HG02571 (cell line): ENCODE measurements at regions not wholly inside any gene's neighbourhood (a gene's known extent, or its start where the extent isn't known, plus 50 kb on each side); places are given as distances from the start of the nearest gene placed in this dataset.

Source experiments
- ATAC-seq: cut with Tn5 transposase; IDR thresholded peaks from one replicate; pipeline ENCODE4 v1.9.1; 2021; ENCODE audit warnings: mild to moderate bottlenecking, moderate library complexity; ENCODE audit not compliant: unreplicated experiment

GRCh38 chr11:112730591-112730990 lies 230.6 kb upstream of the NCAM1 start:
- no peak for ATAC-seq

GRCh38 chr11:112731538-112731937 lies 229.7 kb upstream of the NCAM1 start:
- no peak for ATAC-seq

GRCh38 chr11:112732031-112732430 lies 229.2 kb upstream of the NCAM1 start:
- ATAC-seq: no peak

- no peak for ATAC-seq
Observed at GRCh38 chr11:112734207-112734606, 227.0 kb upstream of the NCAM1 start.

GRCh38 chr11:112735470-112735869 lies 225.8 kb upstream of the NCAM1 start:
- no peak for ATAC-seq

GRCh38 chr11:112744041-112744440 lies 217.2 kb upstream of the NCAM1 start:
- ATAC-seq: no peak

GRCh38 chr11:112745973-112746372 lies 215.2 kb upstream of the NCAM1 start:
- ATAC-seq: no peak

GRCh38 chr11:112748252-112748651 lies 213.0 kb upstream of the NCAM1 start:
- ATAC-seq: no peak

- ATAC-seq: no peak
Observed at GRCh38 chr11:112748713-112749543, 212.3 kb upstream of the NCAM1 start.

- no peak for ATAC-seq
Observed at GRCh38 chr11:112751329-112751728, 209.9 kb upstream of the NCAM1 start.

GRCh38 chr11:112751772-112752171 lies 209.4 kb upstream of the NCAM1 start:
- no peak for ATAC-seq

GRCh38 chr11:112752563-112752962 lies 208.7 kb upstream of the NCAM1 start:
- no peak for ATAC-seq

- no peak for ATAC-seq
Observed at GRCh38 chr11:112753706-112754105, 207.5 kb upstream of the NCAM1 start.

- ATAC-seq: no peak
Observed at GRCh38 chr11:112759418-112759817, 201.8 kb upstream of the NCAM1 start.

GRCh38 chr11:112760396-112761059 lies 200.7 kb upstream of the NCAM1 start:
- no peak for ATAC-seq

- no peak for ATAC-seq
Observed at GRCh38 chr11:112761911-112762706, 199.1 kb upstream of the NCAM1 start.

- no peak for ATAC-seq
Observed at GRCh38 chr11:112762707-112763090, 198.5 kb upstream of the NCAM1 start.

GRCh38 chr11:112765337-112765736 lies 195.9 kb upstream of the NCAM1 start:
- no peak for ATAC-seq

GRCh38 chr11:112769170-112769569 lies 192.1 kb upstream of the NCAM1 start:
- no peak for ATAC-seq

GRCh38 chr11:112769584-112769983 lies 191.6 kb upstream of the NCAM1 start:
- ATAC-seq: no peak

GRCh38 chr11:112770033-112770432 lies 191.2 kb upstream of the NCAM1 start:
- ATAC-seq: no peak

GRCh38 chr11:112770487-112770886 lies 190.7 kb upstream of the NCAM1 start:
- ATAC-seq: no peak
